Gastrocnemius medialis (tissue), 4 donors: ENCODE measurements at regions not wholly inside any gene's neighbourhood (a gene's known extent, or its start where the extent isn't known, plus 50 kb on each side); places are given as distances from the start of the nearest gene placed in this dataset.

Experiments used
- ATAC-seq, 2 donors: fragments of 150-250 bp; one replicate each; pipeline ENCODE4 v1.9.1; 2016
- DNase-seq, 2 donors: peaks; one replicate each; pipeline ENCODE4 v3.0.0-alpha.2; 2019
- H3K27ac ChIP-seq, 4 donors: fragments of 200-600 bp; sonication (generic); 1 replicate in 1 of 4; 2 replicates in 3 of 4; pipeline ENCODE4 v1.5.1; 2016 to 2018; ENCODE audit warnings: mild to moderate bottlenecking in 2 of 4, moderate library complexity in 1 of 4
- H3K27me3 ChIP-seq, 3 donors: fragments of 200-600 bp; sonication (generic) in 2 of 3; 1 replicate in 1 of 3; 2 replicates in 2 of 3; pipeline versions ENCODE4 v1.5.1 to v1.6.0; 2016 to 2019; ENCODE audit warnings: mild to moderate bottlenecking in 1 of 3, moderate library complexity in 1 of 3
- H3K36me3 ChIP-seq, 2 donors: fragments of 200-600 bp; sonication (generic) in 1 of 2; one replicate each; pipeline ENCODE4 v1.5.1; 2017 to 2018
- H3K4me1 ChIP-seq, 2 donors: fragments of 200-600 bp; sonication (generic) in 1 of 2; one replicate each; pipeline ENCODE4 v1.5.1; 2016 to 2017; ENCODE audit warnings: mild to moderate bottlenecking in 2 of 2
- H3K4me3 ChIP-seq, 4 donors: fragments of 200-600 bp; sonication (generic) in 3 of 4; 1 replicate in 1 of 4; 2 replicates in 3 of 4; pipeline ENCODE4 v1.5.1; 2016 to 2019; ENCODE audit warnings: mild to moderate bottlenecking in 2 of 4
- H3K9me3 ChIP-seq, 3 donors: fragments of 200-600 bp; sonication (generic) in 2 of 3; 1 replicate in 1 of 3; 2 replicates in 2 of 3; pipeline ENCODE4 v1.5.1; 2016 to 2019
- CTCF ChIP-seq, 5 experiments: fragments of 450-650 bp in 3 of 5; fragments of 200-600 bp in 2 of 5; sonication (generic) in 2 of 5; IDR thresholded peaks in 4 of 5; conservative IDR thresholded peaks in 1 of 5; 1 replicate in 4 of 5; 2 replicates in 1 of 5; pipeline ENCODE4 v1.5.1; 2016 to 2019; ENCODE audit warnings: antibody characterized with exemption in 5 of 5, mild to moderate bottlenecking in 3 of 5, moderate library complexity in 3 of 5
- POLR2A ChIP-seq, 2 donors: fragments of 450-650 bp; IDR thresholded peaks; one replicate each; pipeline ENCODE4 v1.6.1; 2017; ENCODE audit warnings: antibody characterized with exemption in 2 of 2, mild to moderate bottlenecking in 2 of 2, moderate library complexity in 2 of 2
- in situ Hi-C, 4 donors: fragments of 200-750 bp; cut with MboI; loops; one replicate each; pipeline versions ENCODE4 v1.15.0 to v1.8.0; 2017; ENCODE audit warnings: low sequenced_read_pairs in 4 of 4
- intact Hi-C: fragments of 100-400 bp; cut with DNase I; formaldehyde crosslinking; loops from one replicate; pipeline ENCODE4 v1.15.1; 2023; ENCODE audit warnings: low total_unique reads

GRCh38 chr17:79501910-79502309 lies 108.9 kb downstream of the RBFOX3 start:
- DNase-seq (no peak), ATAC-seq (no peak)
- H3K27me3 ChIP-seq, result peaks cover 15 to 39% (median 37%) of the 10 kb centered on the region in 3 donors
- H3K27ac ChIP-seq, result no peak overlapping the region
- no peaks in the 10 kb centered on the region for H3K36me3 ChIP-seq
- no peaks in the 10 kb centered on the region for H3K4me1 ChIP-seq
- H3K9me3 ChIP-seq, result no peaks in the 10 kb centered on the region
- in situ Hi-C loops (no loop called here), intact Hi-C loops (no loop called here)
- no peak for TF ChIP-seq CTCF (IDR thresholded peaks at IDR 0.05 in 4 of 5, conservative IDR thresholded peaks at IDR 0.05 in 1 of 5)
- no peak for TF ChIP-seq POLR2A (IDR thresholded peaks at IDR 0.05)
- H3K4me3 ChIP-seq, result no peak overlapping the region

- ATAC-seq (no peak), DNase-seq (no peak)
- Histone ChIP-seq H3K27me3 (peaks cover 15 to 37% (median 31%) of the 10 kb centered on the region in 3 donors), H3K36me3 (no peaks in the 10 kb centered on the region), H3K27ac (no peak overlapping the region), H3K9me3 (no peaks in the 10 kb centered on the region), H3K4me3 (no peak overlapping the region), H3K4me1 (no peaks in the 10 kb centered on the region)
- in situ Hi-C loops, result no loop called here
- intact Hi-C loops, result no loop called here
- TF ChIP-seq CTCF (IDR thresholded peaks at IDR 0.05 in 4 of 5, conservative IDR thresholded peaks at IDR 0.05 in 1 of 5) (no peak), POLR2A (IDR thresholded peaks at IDR 0.05) (no peak)
Observed at GRCh38 chr17:79500745-79501618, 109.9 kb downstream of the RBFOX3 start.

- no peak for ATAC-seq
- no peaks in the 10 kb centered on the region for H3K9me3 ChIP-seq
- intact Hi-C loops, result no loop called here
Observed at GRCh38 chr17:79498854-79499253, 112.0 kb downstream of the RBFOX3 start.

GRCh38 chr17:79497777-79498348 lies 113.0 kb downstream of the RBFOX3 start:
- H3K9me3 ChIP-seq, result no peaks in the 10 kb centered on the region
- no peak for DNase-seq
- in situ Hi-C loops (no loop called here), intact Hi-C loops (no loop called here)
- TF ChIP-seq POLR2A (IDR thresholded peaks at IDR 0.05) (no peak), CTCF (IDR thresholded peaks at IDR 0.05 in 4 of 5, conservative IDR thresholded peaks at IDR 0.05 in 1 of 5) (no peak)
- no peak overlapping the region for H3K27ac ChIP-seq
- ATAC-seq, result no peak
- no peak overlapping the region for H3K4me3 ChIP-seq
- no peaks in the 10 kb centered on the region for H3K36me3 ChIP-seq
- peaks cover 12 to 31% (median 19%) of the 10 kb centered on the region in 3 donors for H3K27me3 ChIP-seq
- H3K4me1 ChIP-seq, result no peaks in the 10 kb centered on the region

More at GRCh38 chr17:79498854-79499253, 112.0 kb downstream of the RBFOX3 start:
- DNase-seq, result no peak
- no peak overlapping the region for H3K27ac ChIP-seq
- in situ Hi-C loops, result no loop called here
- H3K27me3 ChIP-seq, result peaks cover 15 to 36% (median 26%) of the 10 kb centered on the region in 3 donors
- H3K36me3 ChIP-seq, result no peaks in the 10 kb centered on the region
- H3K4me1 ChIP-seq, result no peaks in the 10 kb centered on the region
- TF ChIP-seq CTCF (IDR thresholded peaks at IDR 0.05 in 4 of 5, conservative IDR thresholded peaks at IDR 0.05 in 1 of 5), result no peak
- no peak for TF ChIP-seq POLR2A (IDR thresholded peaks at IDR 0.05)
- no peak overlapping the region for H3K4me3 ChIP-seq
